C4-2B (cell line): ENCODE measurements at regions not wholly inside any gene's neighbourhood (a gene's known extent, or its start where the extent isn't known, plus 50 kb on each side); places are given as distances from the start of the nearest gene placed in this dataset.

Experiments
- ZFX ChIP-seq: fragments of 450-650 bp; IDR thresholded peaks from 2 replicates; pipeline ENCODE4 v1.6.1; 2017
- TF ChIP-seq, protein P1 (sequence below): fragments of 450-650 bp; conservative IDR thresholded peaks from 2 replicates; pipeline ENCODE4 v1.5.1; 2017; ENCODE audit warnings: mild to moderate bottlenecking

DNA sequence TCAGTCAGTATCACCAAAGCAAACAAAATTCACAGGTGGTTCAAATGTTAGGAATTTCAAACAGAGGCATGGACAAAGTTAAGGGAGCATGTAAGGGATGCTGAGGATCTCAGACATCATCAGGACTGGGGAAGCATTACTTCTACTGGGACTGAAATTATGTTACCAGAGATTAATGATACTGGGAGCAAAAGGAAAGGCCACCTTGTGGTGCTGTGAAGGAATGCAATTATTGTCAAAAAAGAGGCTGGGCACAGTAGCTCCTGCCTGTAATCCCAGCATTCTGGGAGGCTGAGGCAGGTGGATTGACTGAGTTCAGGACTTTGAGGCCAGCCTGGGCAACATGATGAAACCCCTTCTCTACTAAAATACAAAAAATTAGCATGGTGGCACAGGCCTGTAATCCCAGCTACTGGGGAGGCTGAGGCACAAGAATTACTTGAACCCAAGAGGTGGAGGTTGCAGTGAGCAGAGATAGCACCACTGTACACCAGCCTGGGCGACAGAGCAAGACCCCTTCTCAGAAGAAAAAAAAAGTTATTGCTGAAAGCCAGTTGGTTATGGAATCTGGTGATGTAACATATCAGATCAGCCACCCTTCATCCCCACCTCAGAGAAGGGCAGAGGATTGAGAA, 954.3 kb downstream of the PCDH7 start:
- TF ChIP-seq, protein P1, sequence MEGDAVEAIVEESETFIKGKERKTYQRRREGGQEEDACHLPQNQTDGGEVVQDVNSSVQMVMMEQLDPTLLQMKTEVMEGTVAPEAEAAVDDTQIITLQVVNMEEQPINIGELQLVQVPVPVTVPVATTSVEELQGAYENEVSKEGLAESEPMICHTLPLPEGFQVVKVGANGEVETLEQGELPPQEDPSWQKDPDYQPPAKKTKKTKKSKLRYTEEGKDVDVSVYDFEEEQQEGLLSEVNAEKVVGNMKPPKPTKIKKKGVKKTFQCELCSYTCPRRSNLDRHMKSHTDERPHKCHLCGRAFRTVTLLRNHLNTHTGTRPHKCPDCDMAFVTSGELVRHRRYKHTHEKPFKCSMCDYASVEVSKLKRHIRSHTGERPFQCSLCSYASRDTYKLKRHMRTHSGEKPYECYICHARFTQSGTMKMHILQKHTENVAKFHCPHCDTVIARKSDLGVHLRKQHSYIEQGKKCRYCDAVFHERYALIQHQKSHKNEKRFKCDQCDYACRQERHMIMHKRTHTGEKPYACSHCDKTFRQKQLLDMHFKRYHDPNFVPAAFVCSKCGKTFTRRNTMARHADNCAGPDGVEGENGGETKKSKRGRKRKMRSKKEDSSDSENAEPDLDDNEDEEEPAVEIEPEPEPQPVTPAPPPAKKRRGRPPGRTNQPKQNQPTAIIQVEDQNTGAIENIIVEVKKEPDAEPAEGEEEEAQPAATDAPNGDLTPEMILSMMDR, result peak; percentile 67
- no peak for TF ChIP-seq ZFX
